Lung (tissue), 11 donors: ENCODE measurements at regions not wholly inside any gene's neighbourhood (a gene's known extent, or its start where the extent isn't known, plus 50 kb on each side); places are given as distances from the start of the nearest gene placed in this dataset.
"Not testable (repeated sequence)": the region's sequence is repeated elsewhere in the genome, so short reads cannot be mapped to it uniquely, and the experiment has no call there.

Experiments
- ATAC-seq: fragments of 200-7000 bp; cut with Tn5 transposase; one replicate; pipeline ENCODE4 v1.9.1; 2020; ENCODE audit warnings: moderate number of reproducible peaks; ENCODE audit not compliant: insufficient read depth, low FRiP score
- DNase-seq, 3 donors: peaks; one replicate each; pipeline ENCODE4 v3.0.0-alpha.2; 2013 to 2017
- H3K27ac ChIP-seq, 2 donors: one replicate each; pipeline ENCODE4 v1.5.1; 2013; ENCODE audit warnings: mild to moderate bottlenecking in 2 of 2, moderate library complexity in 2 of 2, control low read depth in 1 of 2, inconsistent platforms in 1 of 2, low read depth in 1 of 2, low read length in 1 of 2
- H3K27me3 ChIP-seq, 3 donors: one replicate each; pipeline ENCODE4 v1.5.1; 2013; ENCODE audit warnings: low read length in 2 of 3; ENCODE audit not compliant: control insufficient read depth in 3 of 3, insufficient read depth in 3 of 3
- H3K36me3 ChIP-seq, 4 donors: one replicate each; pipeline ENCODE4 v1.5.1; 2013; ENCODE audit warnings: low read length in 4 of 4, mild to moderate bottlenecking in 1 of 4, moderate library complexity in 1 of 4; ENCODE audit not compliant: control insufficient read depth in 4 of 4, insufficient read depth in 4 of 4
- H3K4me1 ChIP-seq, 5 donors: one replicate each; pipeline ENCODE4 v1.5.1; 2013; ENCODE audit warnings: low read length in 5 of 5, mild to moderate bottlenecking in 2 of 5, moderate library complexity in 1 of 5; ENCODE audit not compliant: control insufficient read depth in 5 of 5, insufficient read depth in 5 of 5
- H3K4me3 ChIP-seq: one replicate; pipeline ENCODE4 v1.5.1; 2013; ENCODE audit warnings: mild to moderate bottlenecking, control low read depth, moderate library complexity
- H3K9ac ChIP-seq, 2 donors: one replicate each; pipeline ENCODE4 v1.5.1; 2013; ENCODE audit warnings: low read length in 2 of 2, control low read depth in 1 of 2; ENCODE audit not compliant: insufficient read depth in 1 of 2
- H3K9me3 ChIP-seq, 4 donors: one replicate each; pipeline ENCODE4 v1.5.1; 2013; ENCODE audit warnings: low read length in 3 of 4, mild to moderate bottlenecking in 1 of 4, moderate library complexity in 1 of 4; ENCODE audit not compliant: control insufficient read depth in 4 of 4, insufficient read depth in 3 of 4
- CTCF ChIP-seq: IDR thresholded peaks from 2 replicates; pipeline ENCODE4 v1.5.1; 2012; ENCODE audit warnings: mild to moderate bottlenecking; ENCODE audit errors: control extremely low read depth, extremely low read depth
- WGBS, 2 donors: extraction: QIAGEN DNeasy Blood & Tissue Kit; methylation state at CpG; one replicate each; pipeline ENCODE4 v1.1.7; 2013; 5-methylcytosine and 5-hydroxymethylcytosine counted together
- donor health status: control.
- donor health status: control.
- donor health status: Bipolar disorder and iron deficiency.
- donor health status: healthy.
- donor health status: DM: yes; HTN: yes; CAD: no.

- no peak overlapping the region for H3K9ac ChIP-seq
- no peak overlapping the region for H3K27ac ChIP-seq
- no peak for TF ChIP-seq CTCF
- H3K4me1 ChIP-seq: peaks cover 0 to 4% (median 0%) of the 10 kb centered on the region in 5 donors
- DNase-seq (peak in 1 of 3 donors; percentile 19), ATAC-seq (no peak)
- H3K9me3 ChIP-seq: no peaks in the 10 kb centered on the region
- WGBS, 2 donors: 34 to 46% methylated on average over 3 of the region's 3 CpGs
- H3K4me3 ChIP-seq: no peak overlapping the region
- H3K36me3 ChIP-seq: no peaks in the 10 kb centered on the region
- no peaks in the 10 kb centered on the region for H3K27me3 ChIP-seq
Measured at GRCh38 chr22:34841331-34841771, 224.6 kb upstream of the ISX start.

- Histone ChIP-seq H3K9me3 (no peaks in the 10 kb centered on the region), H3K27me3 (no peaks in the 10 kb centered on the region), H3K36me3 (no peaks in the 10 kb centered on the region), H3K4me3 (no peak overlapping the region), H3K27ac (no peak overlapping the region), H3K4me1 (peaks cover 0 to 4% (median 0%) of the 10 kb centered on the region in 5 donors), H3K9ac (no peak overlapping the region)
- 68 to 70% methylated on average over 4 of the region's 4 CpGs for WGBS, 2 donors
- no peak for TF ChIP-seq CTCF
- ATAC-seq: no peak
- DNase-seq: no peak
Measured at GRCh38 chr22:34841911-34842310, 224.0 kb upstream of the ISX start.

- 84 to 87% methylated on average over 2 of the region's 2 CpGs for WGBS, 2 donors
- no peak for ATAC-seq
Measured at GRCh38 chr22:34842630-34843029, 223.3 kb upstream of the ISX start.

GRCh38 chr22:34843743-34844142, 222.2 kb upstream of the ISX start:
- H3K27ac ChIP-seq, H3K9me3 ChIP-seq, H3K4me1 ChIP-seq, DNase-seq, ATAC-seq, H3K36me3 ChIP-seq, H3K9ac ChIP-seq, H3K27me3 ChIP-seq, H3K4me3 ChIP-seq: not testable (repeated sequence)
- WGBS, 2 donors: 47 to 85% methylated on average over 1 of the region's 1 CpG

More at GRCh38 chr22:34842630-34843029, 223.3 kb upstream of the ISX start:
- Histone ChIP-seq H3K9ac (no peak overlapping the region), H3K27ac (no peak overlapping the region), H3K27me3 (no peaks in the 10 kb centered on the region), H3K9me3 (no peaks in the 10 kb centered on the region), H3K4me3 (no peak overlapping the region), H3K4me1 (peaks cover 0 to 4% (median 0%) of the 10 kb centered on the region in 5 donors), H3K36me3 (no peaks in the 10 kb centered on the region)
- TF ChIP-seq CTCF: no peak
- no peak for DNase-seq
